ENCODE measurements at regions not wholly inside any gene's neighbourhood (a gene's known extent, or its start where the extent isn't known, plus 50 kb on each side); places are given as distances from the start of the nearest gene placed in this dataset.

- TF ChIP-seq, protein P1, sequence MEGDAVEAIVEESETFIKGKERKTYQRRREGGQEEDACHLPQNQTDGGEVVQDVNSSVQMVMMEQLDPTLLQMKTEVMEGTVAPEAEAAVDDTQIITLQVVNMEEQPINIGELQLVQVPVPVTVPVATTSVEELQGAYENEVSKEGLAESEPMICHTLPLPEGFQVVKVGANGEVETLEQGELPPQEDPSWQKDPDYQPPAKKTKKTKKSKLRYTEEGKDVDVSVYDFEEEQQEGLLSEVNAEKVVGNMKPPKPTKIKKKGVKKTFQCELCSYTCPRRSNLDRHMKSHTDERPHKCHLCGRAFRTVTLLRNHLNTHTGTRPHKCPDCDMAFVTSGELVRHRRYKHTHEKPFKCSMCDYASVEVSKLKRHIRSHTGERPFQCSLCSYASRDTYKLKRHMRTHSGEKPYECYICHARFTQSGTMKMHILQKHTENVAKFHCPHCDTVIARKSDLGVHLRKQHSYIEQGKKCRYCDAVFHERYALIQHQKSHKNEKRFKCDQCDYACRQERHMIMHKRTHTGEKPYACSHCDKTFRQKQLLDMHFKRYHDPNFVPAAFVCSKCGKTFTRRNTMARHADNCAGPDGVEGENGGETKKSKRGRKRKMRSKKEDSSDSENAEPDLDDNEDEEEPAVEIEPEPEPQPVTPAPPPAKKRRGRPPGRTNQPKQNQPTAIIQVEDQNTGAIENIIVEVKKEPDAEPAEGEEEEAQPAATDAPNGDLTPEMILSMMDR (IDR thresholded peaks at IDR 0.05) = no peak
- TF ChIP-seq POLR2A (IDR thresholded peaks at IDR 0.05) = no peak
- intact Hi-C loops (cut with DNase I) = no loop called here
- DNase-seq = no peak
- H3K27me3 ChIP-seq = no peaks in the 10 kb centered on the region
- no peaks in the 10 kb centered on the region for H3K9me3 ChIP-seq
- no peak overlapping the region for H3K4me3 ChIP-seq
- H3K27ac ChIP-seq = no peak overlapping the region
- ATAC-seq = no peak
- 83 to 87% (median 85%) methylated on average over 4 of the region's 4 CpGs for WGBS, 4 donors
- H3K36me3 ChIP-seq = no peaks in the 10 kb centered on the region
- H3K4me1 ChIP-seq = no peaks in the 10 kb centered on the region
Observed at GRCh38 chr11:82373781-82374542, 359.7 kb downstream of the FAM181B start.

GRCh38 chr11:82365351-82365750 lies 368.3 kb downstream of the FAM181B start:
- Histone ChIP-seq H3K36me3 (no peaks in the 10 kb centered on the region), H3K4me1 (no peaks in the 10 kb centered on the region), H3K27me3 (no peaks in the 10 kb centered on the region), H3K4me3 (no peak overlapping the region), H3K27ac (no peak overlapping the region), H3K9me3 (peaks cover 0 to 4% (median 0%) of the 10 kb centered on the region in 12 donors)
- TF ChIP-seq POLR2A (IDR thresholded peaks at IDR 0.05) = no peak
- TF ChIP-seq, protein P1 (IDR thresholded peaks at IDR 0.05) = no peak
- intact Hi-C loops (cut with DNase I) = no loop called here
- ATAC-seq (no peak), DNase-seq (no peak)
- WGBS, 4 donors = 71 to 84% (median 79%) methylated on average over 2 of the region's 2 CpGs

DNA sequence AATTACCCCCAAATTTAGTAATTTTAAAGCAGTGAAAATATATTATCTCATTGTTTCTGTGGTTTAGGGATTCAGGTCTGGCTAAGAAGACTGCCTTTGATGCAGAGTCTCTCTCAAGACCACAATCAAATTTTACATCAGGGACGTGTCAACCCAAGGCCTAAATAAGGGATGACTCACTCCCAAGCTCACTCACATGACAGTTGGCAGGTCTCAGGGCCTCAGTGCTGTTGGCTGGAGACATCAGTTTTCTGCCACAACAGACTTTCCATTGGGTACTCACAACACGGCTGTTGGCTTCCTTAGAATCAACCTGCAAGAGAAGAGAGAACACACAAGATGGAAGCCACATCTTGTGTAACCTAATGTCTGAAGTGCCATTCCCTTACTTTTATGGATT lies 377.3 kb downstream of the FAM181B start:
- Histone ChIP-seq H3K36me3 (no peaks in the 10 kb centered on the region), H3K27ac (no peak overlapping the region), H3K4me3 (no peak overlapping the region), H3K9me3 (peaks cover 0 to 15% (median 0%) of the 10 kb centered on the region in 12 donors), H3K4me1 (no peaks in the 10 kb centered on the region), H3K27me3 (no peaks in the 10 kb centered on the region)
- no peak for TF ChIP-seq POLR2A (IDR thresholded peaks at IDR 0.05)
- TF ChIP-seq, protein P1 (IDR thresholded peaks at IDR 0.05) = no peak
- DNase-seq (no peak), ATAC-seq (no peak)
- WGBS, 4 donors = 57 to 68% (median 60%) methylated on average over 2 of the region's 2 CpGs
- intact Hi-C loops (cut with DNase I) = no loop called here

GRCh38 chr11:82355313-82355823 lies 378.3 kb downstream of the FAM181B start:
- WGBS, 4 donors = 66 to 75% (median 71%) methylated on average over 5 of the region's 5 CpGs
- intact Hi-C loops (cut with DNase I) = no loop called here

More at GRCh38 chr11:82355313-82355823, 378.3 kb downstream of the FAM181B start:
- TF ChIP-seq, protein P1 (IDR thresholded peaks at IDR 0.05) = no peak
- no peak for TF ChIP-seq POLR2A (IDR thresholded peaks at IDR 0.05)
- Histone ChIP-seq H3K4me1 (no peaks in the 10 kb centered on the region), H3K4me3 (no peak overlapping the region), H3K36me3 (no peaks in the 10 kb centered on the region), H3K27me3 (no peaks in the 10 kb centered on the region), H3K27ac (no peak overlapping the region), H3K9me3 (peaks cover 0 to 15% (median 0%) of the 10 kb centered on the region in 12 donors)
- DNase-seq (no peak), ATAC-seq (no peak)

Measured in heart left ventricle (tissue), 16 donors.